ENCODE measurements at regions not wholly inside any gene's neighbourhood (a gene's known extent, or its start where the extent isn't known, plus 50 kb on each side); places are given as distances from the start of the nearest gene placed in this dataset.

- TF ChIP-seq POLR2AphosphoS5 (IDR thresholded peaks at IDR 0.05) (no peak), CTCF (IDR thresholded peaks at IDR 0.05) (no peak), EP300 (IDR thresholded peaks at IDR 0.05) (no peak)
Measured at GRCh38 chr18:54737986-54738385, 90.3 kb upstream of the RAB27B start.

Measured in stomach (tissue), 4 donors.